Activated effector memory CD4-positive, alpha-beta T cell treated with anti-CD3 and anti-CD28 coated beads, Interleukin-2, amount 50 U/mL, for 16 hours (primary cell): ENCODE measurements at regions not wholly inside any gene's neighbourhood (a gene's known extent, or its start where the extent isn't known, plus 50 kb on each side); places are given as distances from the start of the nearest gene placed in this dataset.

Experiments used
- DNase-seq: peaks from one replicate; pipeline ENCODE4 v3.0.0-alpha.2; 2020

- no peak for DNase-seq
These were observed 337.9 kb downstream of the WDR11 start for GRCh38 chr10:121189066-121189465.

GRCh38 chr10:121194696-121195523 is 343.7 kb downstream of the WDR11 start:
- DNase-seq = no peak

- no peak for DNase-seq
These were observed 344.4 kb downstream of the WDR11 start for GRCh38 chr10:121195524-121195910.

GRCh38 chr10:121199081-121199480 is 347.9 kb downstream of the WDR11 start:
- no peak for DNase-seq

GRCh38 chr10:121205625-121206024 is 354.5 kb downstream of the WDR11 start:
- DNase-seq = no peak

GRCh38 chr10:121211446-121211845 is 360.3 kb downstream of the WDR11 start:
- DNase-seq = no peak

GRCh38 chr10:121213437-121213836 is 362.3 kb downstream of the WDR11 start:
- DNase-seq = no peak

- no peak for DNase-seq
These were observed 365.1 kb downstream of the WDR11 start for GRCh38 chr10:121216295-121216694.

- DNase-seq = no peak
These were observed 365.6 kb downstream of the WDR11 start for GRCh38 chr10:121216721-121217181.

GRCh38 chr10:121217331-121217730 is 366.2 kb downstream of the WDR11 start:
- no peak for DNase-seq

GRCh38 chr10:121221072-121221471 is 369.9 kb downstream of the WDR11 start:
- DNase-seq = no peak

GRCh38 chr10:121221991-121222390 is 370.8 kb downstream of the WDR11 start:
- DNase-seq = no peak

GRCh38 chr10:121222842-121223241 is 371.7 kb downstream of the WDR11 start:
- no peak for DNase-seq

GRCh38 chr10:121231079-121231478 is 367.2 kb downstream of the FGFR2 start:
- DNase-seq = no peak

- no peak for DNase-seq
These were observed 365.8 kb downstream of the FGFR2 start for GRCh38 chr10:121232494-121232893.

- DNase-seq = no peak
These were observed 362.6 kb downstream of the FGFR2 start for GRCh38 chr10:121235692-121236091.

GRCh38 chr10:121236621-121237020 is 361.6 kb downstream of the FGFR2 start:
- DNase-seq = no peak

GRCh38 chr10:121237718-121238117 is 360.5 kb downstream of the FGFR2 start:
- no peak for DNase-seq

GRCh38 chr10:121240011-121240410 is 358.2 kb downstream of the FGFR2 start:
- DNase-seq = no peak

- no peak for DNase-seq
These were observed 357.7 kb downstream of the FGFR2 start for GRCh38 chr10:121240556-121240955.

- DNase-seq = no peak
These were observed 356.9 kb downstream of the FGFR2 start for GRCh38 chr10:121241337-121241736.

- DNase-seq = no peak
These were observed 355.3 kb downstream of the FGFR2 start for GRCh38 chr10:121242741-121243608.

- no peak for DNase-seq
These were observed 354.5 kb downstream of the FGFR2 start for GRCh38 chr10:121243609-121244241.
